ENCODE measurements at regions not wholly inside any gene's neighbourhood (a gene's known extent, or its start where the extent isn't known, plus 50 kb on each side); places are given as distances from the start of the nearest gene placed in this dataset.

DNA sequence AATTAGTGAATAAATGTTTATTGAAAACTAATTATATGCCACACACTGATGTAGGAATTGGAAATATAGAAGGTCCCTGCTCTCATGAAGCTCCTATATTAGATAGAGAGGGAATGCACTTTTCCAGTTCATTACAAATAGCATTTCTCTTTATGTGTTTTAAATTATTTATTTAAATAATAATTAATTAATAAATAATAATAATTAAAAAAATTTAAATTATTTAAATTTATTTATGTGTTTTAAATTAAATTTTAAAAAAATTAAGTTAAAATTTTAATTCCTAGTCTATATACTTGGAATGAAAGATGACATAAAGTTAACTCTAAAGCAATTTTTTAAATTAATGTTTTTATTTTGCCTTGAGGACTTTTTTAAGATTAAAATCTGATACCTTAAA lies 121.7 kb upstream of the ZNF804B start:
- intact Hi-C loops (cut with micrococcal nuclease; ENCODE audit: unreplicated experiment): no loop called here
- H3K4me1 Mint-ChIP-seq (ENCODE audit: low read depth, unreplicated experiment): no peaks in the 10 kb centered on the region
- no peaks in the 10 kb centered on the region for H3K27me3 Mint-ChIP-seq (ENCODE audit: unreplicated experiment)
- CTCF ChIA-PET: no interaction called here
- H3K36me3 Mint-ChIP-seq (ENCODE audit: insufficient read depth, unreplicated experiment): no peaks in the 10 kb centered on the region
- no peak overlapping the region for H3K27ac Mint-ChIP-seq (ENCODE audit: unreplicated experiment)
- H3K9me3 Mint-ChIP-seq (ENCODE audit: low read depth, unreplicated experiment): no peaks in the 10 kb centered on the region
- DNase-seq: no peak
- no peak overlapping the region for H3K4me3 Mint-ChIP-seq (ENCODE audit: low read depth, unreplicated experiment)
- BruUV-seq (replicated peaks): no TSS peak
- TF ChIP-seq CTCF (IDR thresholded peaks at IDR 0.05; ENCODE audit: unreplicated experiment): no peak

DNA sequence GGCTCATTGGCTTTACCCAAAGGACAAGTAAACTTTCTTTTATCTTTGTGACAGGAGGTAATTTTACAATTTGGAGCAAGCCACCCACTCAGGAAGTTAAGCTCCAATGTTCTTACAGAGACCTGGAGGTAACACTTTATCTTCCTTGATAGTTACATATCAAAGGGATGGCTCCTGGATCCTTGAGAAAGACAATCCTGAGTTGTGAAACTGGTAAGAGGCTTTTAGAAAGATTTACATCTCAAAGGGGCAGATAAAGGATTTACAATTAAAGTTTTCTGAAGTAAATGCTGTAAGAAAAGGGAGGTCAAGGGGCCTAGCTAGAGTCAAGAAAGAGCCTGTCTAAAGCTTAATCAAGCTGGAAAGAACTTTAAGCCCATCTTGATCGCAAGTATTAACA lies 124.4 kb upstream of the ZNF804B start:
- Mint-ChIP-seq H3K4me3 (ENCODE audit: low read depth, unreplicated experiment) (no peak overlapping the region), H3K36me3 (ENCODE audit: insufficient read depth, unreplicated experiment) (no peaks in the 10 kb centered on the region), H3K9me3 (ENCODE audit: low read depth, unreplicated experiment) (no peaks in the 10 kb centered on the region), H3K4me1 (ENCODE audit: low read depth, unreplicated experiment) (no peaks in the 10 kb centered on the region), H3K27me3 (ENCODE audit: unreplicated experiment) (no peaks in the 10 kb centered on the region), H3K27ac (ENCODE audit: unreplicated experiment) (no peak overlapping the region)
- BruUV-seq (replicated peaks): no TSS peak
- CTCF ChIA-PET: no interaction called here
- intact Hi-C loops (cut with micrococcal nuclease; ENCODE audit: unreplicated experiment): no loop called here
- no peak for TF ChIP-seq CTCF (IDR thresholded peaks at IDR 0.05; ENCODE audit: unreplicated experiment)
- DNase-seq: no peak

DNA sequence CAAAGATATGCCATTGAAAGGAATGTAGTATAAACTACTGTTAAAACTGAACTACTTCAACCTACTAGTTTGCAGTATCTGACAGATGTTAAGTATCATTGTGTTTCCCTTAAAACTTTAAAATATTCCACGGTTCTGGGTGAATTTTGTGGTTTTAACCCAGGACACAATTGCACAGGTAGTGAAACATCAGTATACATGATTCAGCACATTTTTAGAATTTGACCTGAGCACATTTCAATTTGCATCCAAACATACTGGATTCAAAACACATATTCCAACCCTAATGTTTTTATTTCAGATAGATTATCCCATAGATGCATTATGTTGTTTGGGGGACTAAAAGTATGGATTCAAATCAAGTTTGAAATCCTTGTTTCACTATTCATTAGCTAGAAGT lies 129.9 kb upstream of the ZNF804B start:
- Mint-ChIP-seq H3K27ac (ENCODE audit: unreplicated experiment) (no peak overlapping the region), H3K27me3 (ENCODE audit: unreplicated experiment) (no peaks in the 10 kb centered on the region), H3K4me1 (ENCODE audit: low read depth, unreplicated experiment) (no peaks in the 10 kb centered on the region), H3K9me3 (ENCODE audit: low read depth, unreplicated experiment) (no peaks in the 10 kb centered on the region), H3K4me3 (ENCODE audit: low read depth, unreplicated experiment) (no peak overlapping the region), H3K36me3 (ENCODE audit: insufficient read depth, unreplicated experiment) (no peaks in the 10 kb centered on the region)
- CTCF ChIA-PET: no interaction called here
- DNase-seq: no peak
- intact Hi-C loops (cut with micrococcal nuclease; ENCODE audit: unreplicated experiment): no loop called here
- no peak for TF ChIP-seq CTCF (IDR thresholded peaks at IDR 0.05; ENCODE audit: unreplicated experiment)
- BruUV-seq (replicated peaks): no TSS peak

- H3K27ac Mint-ChIP-seq (ENCODE audit: unreplicated experiment): no peak overlapping the region
- no peaks in the 10 kb centered on the region for H3K36me3 Mint-ChIP-seq (ENCODE audit: insufficient read depth, unreplicated experiment)
- no peak overlapping the region for H3K4me3 Mint-ChIP-seq (ENCODE audit: low read depth, unreplicated experiment)
- no TSS peak for BruUV-seq (replicated peaks)
- no peak for TF ChIP-seq CTCF (IDR thresholded peaks at IDR 0.05; ENCODE audit: unreplicated experiment)
- CTCF ChIA-PET: no interaction called here
- intact Hi-C loops (cut with micrococcal nuclease; ENCODE audit: unreplicated experiment): no loop called here
- DNase-seq: no peak
- H3K9me3 Mint-ChIP-seq (ENCODE audit: low read depth, unreplicated experiment): no peaks in the 10 kb centered on the region
- no peaks in the 10 kb centered on the region for H3K4me1 Mint-ChIP-seq (ENCODE audit: low read depth, unreplicated experiment)
- H3K27me3 Mint-ChIP-seq (ENCODE audit: unreplicated experiment): no peaks in the 10 kb centered on the region
Observed at GRCh38 chr7:88628363-88629085, 131.0 kb upstream of the ZNF804B start.

Measured in Calu3 (cell line).